22Rv1 (cell line): ENCODE measurements at regions not wholly inside any gene's neighbourhood (a gene's known extent, or its start where the extent isn't known, plus 50 kb on each side); places are given as distances from the start of the nearest gene placed in this dataset.

Source experiments
- CTCF ChIP-seq: fragments of 450-650 bp; IDR thresholded peaks from 2 replicates; pipeline ENCODE4 v1.5.1; 2017; ENCODE audit warnings: mild to moderate bottlenecking
- ZFX ChIP-seq: fragments of 450-650 bp; IDR thresholded peaks from 2 replicates; pipeline ENCODE4 v1.6.1; 2017; ENCODE audit warnings: antibody characterized with exemption, borderline replicate concordance

GRCh38 chr13:90485436-90485835, 862.1 kb upstream of the MIR17HG start:
- TF ChIP-seq CTCF (no peak), ZFX (no peak)
